Natural killer cell (primary cell): ENCODE measurements at regions not wholly inside any gene's neighbourhood (a gene's known extent, or its start where the extent isn't known, plus 50 kb on each side); places are given as distances from the start of the nearest gene placed in this dataset.

Source experiments
- ATAC-seq, 3 donors: fragments of 150-1000 bp in 2 of 3; fragments of 200-7000 bp in 1 of 3; cut with Tn5 transposase; 1 replicate in 1 of 3; 2 replicates in 2 of 3; pipeline ENCODE4 v1.10.0; 2021; ENCODE audit warnings: mild to moderate bottlenecking in 2 of 3, moderate library complexity in 2 of 3
- DNase-seq, 2 donors: peaks; one replicate each; pipeline versions ENCODE4 v3.0.0 to v3.0.0-alpha.2; 2013 to 2021; ENCODE audit warnings: mixed read lengths in 1 of 2
- H3K27ac ChIP-seq: one replicate; pipeline ENCODE4 v1.5.1; 2013; ENCODE audit warnings: mild to moderate bottlenecking, low read length
- H3K27me3 ChIP-seq: one replicate; pipeline ENCODE4 v1.6.1; 2013; ENCODE audit warnings: low read length; ENCODE audit not compliant: control insufficient read depth, insufficient read depth
- H3K36me3 ChIP-seq: one replicate; pipeline ENCODE4 v1.6.1; 2013; ENCODE audit warnings: low read length; ENCODE audit not compliant: control insufficient read depth, insufficient read depth
- H3K4me1 ChIP-seq: one replicate; pipeline ENCODE4 v1.6.1; 2013; ENCODE audit warnings: low read length; ENCODE audit not compliant: control insufficient read depth, insufficient read depth
- H3K4me3 ChIP-seq: one replicate; pipeline ENCODE4 v1.5.1; 2013; ENCODE audit warnings: low read length
- H3K9me3 ChIP-seq: one replicate; pipeline ENCODE4 v1.6.1; 2013; ENCODE audit warnings: low read length; ENCODE audit not compliant: control insufficient read depth, insufficient read depth
- H3K27ac Mint-ChIP-seq, 2 donors: one replicate each; pipeline ENCODE4 v1.8.0; 2022; ENCODE audit warnings: mild to moderate bottlenecking in 2 of 2, mixed read lengths in 2 of 2, moderate library complexity in 1 of 2
- H3K27me3 Mint-ChIP-seq, 2 donors: one replicate each; pipeline ENCODE4 v1.8.0; 2022; ENCODE audit warnings: low read depth in 2 of 2, mixed read lengths in 2 of 2
- H3K36me3 Mint-ChIP-seq: one replicate; pipeline ENCODE4 v1.8.0; 2022; ENCODE audit warnings: mixed read lengths
- H3K4me1 Mint-ChIP-seq, 2 donors: one replicate each; pipeline ENCODE4 v1.8.0; 2022; ENCODE audit warnings: mixed read lengths in 2 of 2
- H3K4me3 Mint-ChIP-seq: one replicate; pipeline ENCODE4 v1.8.0; 2022; ENCODE audit warnings: mild to moderate bottlenecking, moderate library complexity, mixed read lengths
- H3K9me3 Mint-ChIP-seq, 2 donors: one replicate each; pipeline ENCODE4 v1.8.0; 2022; ENCODE audit warnings: mixed read lengths in 2 of 2
- WGBS: methylation state at CpG from one replicate; pipeline ENCODE4 v1.1.7; 2013; ENCODE audit warnings: missing lambda C conversion rate; ENCODE audit not compliant: insufficient coverage; 5-methylcytosine and 5-hydroxymethylcytosine counted together
- intact Hi-C: fragments of 100-400 bp; cut with micrococcal nuclease; formaldehyde crosslinking; loops from one replicate; pipeline ENCODE4 v1.14.2; 2022
- TF ChIP-seq, protein P1 (sequence below): fragments of 200-600 bp; IDR thresholded peaks from one replicate; pipeline ENCODE4 v1.8.0; 2022; ENCODE audit warnings: antibody characterized with exemption

DNA sequence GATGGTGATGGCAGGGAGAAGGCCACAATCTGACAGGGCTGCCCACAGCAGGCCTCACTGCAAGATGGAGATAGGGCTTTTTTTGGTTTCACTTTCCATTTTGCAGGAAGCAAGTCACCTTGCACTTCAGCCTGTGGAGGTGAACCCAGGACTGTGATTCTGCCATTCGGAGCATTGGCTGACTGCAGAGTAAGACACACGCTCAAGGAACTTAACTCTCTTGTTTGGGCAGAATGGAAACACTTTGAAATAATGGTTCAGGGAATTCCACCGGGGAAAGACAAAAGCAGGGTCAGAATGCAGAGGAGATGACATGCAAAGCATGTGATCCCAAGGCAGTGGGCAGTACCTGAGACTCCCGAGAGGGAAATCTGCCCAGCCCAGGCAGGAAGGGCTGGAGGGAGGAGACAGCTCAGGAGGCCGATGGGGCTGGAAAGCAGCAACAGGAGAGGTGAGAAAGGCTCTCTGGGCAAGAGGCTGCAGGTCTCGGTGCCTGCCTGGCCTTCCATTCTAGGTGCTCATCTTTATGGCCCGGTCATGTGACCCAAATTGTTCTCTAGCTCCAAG lies 58.7 kb upstream of the PRMT8 start:
- Mint-ChIP-seq H3K27ac (peak overlapping the region in 1 of 2 donors; percentile 34), H3K36me3 (no peaks in the 10 kb centered on the region), H3K27me3 (peaks cover 5 to 18% of the 10 kb centered on the region in 2 donors), H3K4me1 (peaks cover 11 to 16% of the 10 kb centered on the region in 2 donors), H3K4me3 (peak overlapping the region; percentile 25), H3K9me3 (peaks cover 0 to 2% of the 10 kb centered on the region in 2 donors)
- Histone ChIP-seq H3K4me3 (no peak overlapping the region), H3K27ac (no peak overlapping the region), H3K36me3 (no peaks in the 10 kb centered on the region), H3K27me3 (no peaks in the 10 kb centered on the region), H3K4me1 (no peaks in the 10 kb centered on the region), H3K9me3 (no peaks in the 10 kb centered on the region)
- no peak for DNase-seq
- ATAC-seq = no peak
- intact Hi-C loops = no loop called here
- TF ChIP-seq, protein P1, sequence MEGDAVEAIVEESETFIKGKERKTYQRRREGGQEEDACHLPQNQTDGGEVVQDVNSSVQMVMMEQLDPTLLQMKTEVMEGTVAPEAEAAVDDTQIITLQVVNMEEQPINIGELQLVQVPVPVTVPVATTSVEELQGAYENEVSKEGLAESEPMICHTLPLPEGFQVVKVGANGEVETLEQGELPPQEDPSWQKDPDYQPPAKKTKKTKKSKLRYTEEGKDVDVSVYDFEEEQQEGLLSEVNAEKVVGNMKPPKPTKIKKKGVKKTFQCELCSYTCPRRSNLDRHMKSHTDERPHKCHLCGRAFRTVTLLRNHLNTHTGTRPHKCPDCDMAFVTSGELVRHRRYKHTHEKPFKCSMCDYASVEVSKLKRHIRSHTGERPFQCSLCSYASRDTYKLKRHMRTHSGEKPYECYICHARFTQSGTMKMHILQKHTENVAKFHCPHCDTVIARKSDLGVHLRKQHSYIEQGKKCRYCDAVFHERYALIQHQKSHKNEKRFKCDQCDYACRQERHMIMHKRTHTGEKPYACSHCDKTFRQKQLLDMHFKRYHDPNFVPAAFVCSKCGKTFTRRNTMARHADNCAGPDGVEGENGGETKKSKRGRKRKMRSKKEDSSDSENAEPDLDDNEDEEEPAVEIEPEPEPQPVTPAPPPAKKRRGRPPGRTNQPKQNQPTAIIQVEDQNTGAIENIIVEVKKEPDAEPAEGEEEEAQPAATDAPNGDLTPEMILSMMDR = no peak
- 81% methylated on average over 7 of the region's 7 CpGs for WGBS

GRCh38 chr12:3432868-3433267 lies 58.1 kb upstream of the PRMT8 start:
- Histone ChIP-seq H3K27me3 (no peaks in the 10 kb centered on the region), H3K4me3 (no peak overlapping the region), H3K27ac (no peak overlapping the region), H3K36me3 (no peaks in the 10 kb centered on the region), H3K4me1 (no peaks in the 10 kb centered on the region), H3K9me3 (no peaks in the 10 kb centered on the region)
- intact Hi-C loops = no loop called here
- no peak overlapping the region for H3K4me3 Mint-ChIP-seq
- 80% methylated on average over 1 of the region's 4 CpGs for WGBS
- DNase-seq (no peak), ATAC-seq (no peak)
- H3K27ac Mint-ChIP-seq = no peak overlapping the region
- TF ChIP-seq, protein P1 = no peak
- peaks cover 5 to 14% of the 10 kb centered on the region in 2 donors for H3K27me3 Mint-ChIP-seq
- H3K36me3 Mint-ChIP-seq = no peaks in the 10 kb centered on the region
- H3K4me1 Mint-ChIP-seq = peaks cover 11 to 16% of the 10 kb centered on the region in 2 donors
- peaks cover 0 to 2% of the 10 kb centered on the region in 2 donors for H3K9me3 Mint-ChIP-seq

DNA sequence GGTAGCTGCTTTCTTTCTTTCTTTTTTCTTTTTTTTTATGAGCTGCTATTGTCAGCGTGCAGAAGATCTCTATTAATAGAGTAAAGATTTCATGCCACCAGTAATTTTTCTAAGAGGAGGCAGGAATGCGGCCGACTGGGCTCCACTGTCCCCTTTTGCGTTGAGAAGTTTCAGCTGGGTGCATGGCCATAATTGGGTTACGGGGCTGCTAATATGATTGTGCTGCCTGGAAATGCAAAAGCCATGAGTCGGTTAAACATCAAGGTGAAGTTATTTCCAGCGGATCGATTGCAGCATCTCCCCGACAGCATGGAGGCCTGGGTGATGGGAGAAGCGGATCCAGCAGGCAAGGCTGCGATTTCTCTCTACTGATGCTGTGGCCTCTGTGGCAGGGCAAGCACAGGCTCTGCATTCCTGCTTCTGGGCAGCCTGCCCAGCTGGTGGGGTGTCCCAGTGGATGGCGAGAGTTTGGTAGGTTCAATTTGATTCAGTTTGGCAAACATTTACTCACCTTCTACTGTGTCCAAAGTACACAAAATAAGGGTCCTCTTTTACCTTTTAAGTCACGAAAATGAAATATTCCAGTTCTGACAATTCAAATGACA lies 54.4 kb upstream of the PRMT8 start:
- TF ChIP-seq, protein P1 = no peak
- no peaks in the 10 kb centered on the region for H3K9me3 Mint-ChIP-seq
- H3K27ac Mint-ChIP-seq = no peak overlapping the region
- ATAC-seq = no peak
- intact Hi-C loops = no loop called here
- WGBS = 92% methylated on average over 13 of the region's 13 CpGs
- H3K4me1 Mint-ChIP-seq = peaks cover 8% of the 10 kb centered on the region in 2 donors
- H3K36me3 Mint-ChIP-seq = no peaks in the 10 kb centered on the region
- Histone ChIP-seq H3K27me3 (no peaks in the 10 kb centered on the region), H3K9me3 (no peaks in the 10 kb centered on the region), H3K36me3 (no peaks in the 10 kb centered on the region), H3K4me3 (no peak overlapping the region), H3K27ac (no peak overlapping the region), H3K4me1 (no peaks in the 10 kb centered on the region)
- H3K27me3 Mint-ChIP-seq = peaks cover 0 to 2% of the 10 kb centered on the region in 2 donors
- no peak for DNase-seq
- no peak overlapping the region for H3K4me3 Mint-ChIP-seq

DNA sequence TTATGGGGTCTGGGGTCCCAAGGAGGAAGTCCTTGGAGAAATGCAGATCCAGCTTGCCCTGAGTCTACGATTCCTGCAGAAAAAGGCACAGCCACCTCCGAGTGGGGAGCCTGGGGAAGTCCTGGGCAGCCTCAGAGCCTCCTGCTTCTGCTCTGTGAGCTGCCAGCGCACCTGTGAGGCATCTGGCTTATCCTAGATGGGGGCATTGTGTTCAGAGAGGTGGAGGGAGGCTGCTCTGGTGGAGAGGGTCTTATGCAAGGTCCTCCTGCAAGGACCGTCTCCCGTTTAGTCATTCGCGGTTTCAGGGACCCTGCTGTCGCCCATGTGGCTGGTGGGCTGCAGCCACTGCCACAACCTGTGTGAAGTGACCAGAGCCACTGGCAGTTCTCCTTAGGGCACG lies 53.0 kb upstream of the PRMT8 start:
- Mint-ChIP-seq H3K27me3 (peaks cover 0 to 2% of the 10 kb centered on the region in 2 donors), H3K27ac (no peak overlapping the region), H3K36me3 (no peaks in the 10 kb centered on the region), H3K9me3 (no peaks in the 10 kb centered on the region), H3K4me3 (no peak overlapping the region), H3K4me1 (no peaks in the 10 kb centered on the region)
- Histone ChIP-seq H3K36me3 (no peaks in the 10 kb centered on the region), H3K4me3 (no peak overlapping the region), H3K4me1 (no peaks in the 10 kb centered on the region), H3K27me3 (no peaks in the 10 kb centered on the region), H3K27ac (no peak overlapping the region), H3K9me3 (no peaks in the 10 kb centered on the region)
- intact Hi-C loops = no loop called here
- TF ChIP-seq, protein P1 = no peak
- WGBS = 87% methylated on average over 9 of the region's 9 CpGs
- ATAC-seq (no peak), DNase-seq (no peak)
